HS-5 (cell line): ENCODE measurements at regions not wholly inside any gene's neighbourhood (a gene's known extent, or its start where the extent isn't known, plus 50 kb on each side); places are given as distances from the start of the nearest gene placed in this dataset.
"Not testable (repeated sequence)": the region's sequence is repeated elsewhere in the genome, so short reads cannot be mapped to it uniquely, and the experiment has no call there.

Source experiments
- DNase-seq: peaks from one replicate; pipeline ENCODE4 v3.0.0-alpha.2; 2012; ENCODE audit warnings: low read depth

GRCh38 chr21:27371975-27372331 is 405.1 kb upstream of the ADAMTS5 start:
- DNase-seq, result no peak

GRCh38 chr21:27371115-27371974 is 404.5 kb upstream of the ADAMTS5 start:
- no peak for DNase-seq

GRCh38 chr21:27369978-27370571 is 403.2 kb upstream of the ADAMTS5 start:
- no peak for DNase-seq

- no peak for DNase-seq
Observed at GRCh38 chr21:27369234-27369633, 402.3 kb upstream of the ADAMTS5 start.

- DNase-seq, result no peak
Observed at GRCh38 chr21:27366646-27367235, 399.9 kb upstream of the ADAMTS5 start.

- DNase-seq, result no peak
Observed at GRCh38 chr21:27366036-27366435, 399.1 kb upstream of the ADAMTS5 start.

- no peak for DNase-seq
Observed at GRCh38 chr21:27365394-27365793, 398.5 kb upstream of the ADAMTS5 start.

- no peak for DNase-seq
Observed at GRCh38 chr21:27363719-27364477, 397.0 kb upstream of the ADAMTS5 start.

GRCh38 chr21:27362249-27362648 is 395.4 kb upstream of the ADAMTS5 start:
- DNase-seq, result no peak

GRCh38 chr21:27359141-27359540 is 392.3 kb upstream of the ADAMTS5 start:
- no peak for DNase-seq

- DNase-seq, result no peak
Observed at GRCh38 chr21:27352885-27353284, 386.0 kb upstream of the ADAMTS5 start.

GRCh38 chr21:27346041-27346448 is 379.2 kb upstream of the ADAMTS5 start:
- peak; percentile 52 for DNase-seq

- no peak for DNase-seq
Observed at GRCh38 chr21:27339902-27340301, 373.0 kb upstream of the ADAMTS5 start.

GRCh38 chr21:27338007-27338406 is 371.1 kb upstream of the ADAMTS5 start:
- not testable (repeated sequence) for DNase-seq

GRCh38 chr21:27333096-27333495 is 366.2 kb upstream of the ADAMTS5 start:
- DNase-seq, result no peak

- no peak for DNase-seq
Observed at GRCh38 chr21:27329255-27329851, 362.5 kb upstream of the ADAMTS5 start.

GRCh38 chr21:27326301-27326700 is 359.4 kb upstream of the ADAMTS5 start:
- DNase-seq, result no peak

- no peak for DNase-seq
Observed at GRCh38 chr21:27323331-27323730, 356.4 kb upstream of the ADAMTS5 start.

- no peak for DNase-seq
Observed at GRCh38 chr21:27321791-27322190, 354.9 kb upstream of the ADAMTS5 start.

- DNase-seq, result no peak
Observed at GRCh38 chr21:27320868-27321267, 354.0 kb upstream of the ADAMTS5 start.

GRCh38 chr21:27317601-27318000 is 350.7 kb upstream of the ADAMTS5 start:
- DNase-seq, result not testable (repeated sequence)

GRCh38 chr21:27315373-27315772 is 348.5 kb upstream of the ADAMTS5 start:
- no peak for DNase-seq
